C4-2B (cell line): ENCODE measurements at regions not wholly inside any gene's neighbourhood (a gene's known extent, or its start where the extent isn't known, plus 50 kb on each side); places are given as distances from the start of the nearest gene placed in this dataset.

ENCODE experiments used
- H3K27ac ChIP-seq: fragments of 450-650 bp; 2 replicates; pipeline ENCODE4 v1.5.1; 2017
- CTCF ChIP-seq: fragments of 450-650 bp; conservative IDR thresholded peaks from 2 replicates; pipeline ENCODE4 v1.5.1; 2017; ENCODE audit warnings: mild to moderate bottlenecking
- ZFX ChIP-seq: fragments of 450-650 bp; IDR thresholded peaks from 2 replicates; pipeline ENCODE4 v1.6.1; 2017

GRCh38 chr19:30656520-30657100 lies 284.4 kb downstream of the ZNF536 start:
- H3K27ac ChIP-seq, result no peak overlapping the region
- TF ChIP-seq ZFX, result no peak
- TF ChIP-seq CTCF, result no peak

- H3K27ac ChIP-seq, result no peak overlapping the region
- TF ChIP-seq CTCF (no peak), ZFX (no peak)
Measured at GRCh38 chr19:30653646-30654386, 281.6 kb downstream of the ZNF536 start.

GRCh38 chr19:30652751-30653150 lies 280.6 kb downstream of the ZNF536 start:
- H3K27ac ChIP-seq, result no peak overlapping the region
- TF ChIP-seq ZFX (no peak), CTCF (no peak)

- no peak overlapping the region for H3K27ac ChIP-seq
- TF ChIP-seq ZFX, result no peak
- TF ChIP-seq CTCF, result no peak
Measured at GRCh38 chr19:30651691-30652090, 279.5 kb downstream of the ZNF536 start.

GRCh38 chr19:30651066-30651465 lies 278.9 kb downstream of the ZNF536 start:
- no peak for TF ChIP-seq CTCF
- no peak for TF ChIP-seq ZFX
- no peak overlapping the region for H3K27ac ChIP-seq

- no peak for TF ChIP-seq ZFX
- peak; percentile 92 for TF ChIP-seq CTCF
Measured at GRCh38 chr19:30649934-30650614, 277.9 kb downstream of the ZNF536 start.

More at GRCh38 chr19:30649934-30650614, 277.9 kb downstream of the ZNF536 start:
- no peak overlapping the region for H3K27ac ChIP-seq
